ENCODE measurements at regions not wholly inside any gene's neighbourhood (a gene's known extent, or its start where the extent isn't known, plus 50 kb on each side); places are given as distances from the start of the nearest gene placed in this dataset.

GRCh38 chr6:12529364-12530019 lies 187.1 kb upstream of the PHACTR1 start:
- ChIA-PET CTCF (no interaction called here), POLR2A (no interaction called here)
- Mint-ChIP-seq H3K9me3 (ENCODE audit: insufficient read depth) (no peaks in the 10 kb centered on the region), H3K4me1 (no peaks in the 10 kb centered on the region), H3K4me3 (no peak overlapping the region), H3K27me3 (peaks cover 40% of the 10 kb centered on the region), H3K27ac (no peak overlapping the region)
- Histone ChIP-seq H3K4me1 (ENCODE audit: control insufficient read depth in 2 of 2, insufficient read depth in 2 of 2, low read length in 2 of 2) (no peaks in the 10 kb centered on the region), H3K36me3 (replicated peaks in 1 of 2; ENCODE audit: control extremely low read depth in 1 of 2, control insufficient read depth in 1 of 2, extremely low read depth in 1 of 2, insufficient read depth in 2 of 2, low read length in 1 of 2) (no peaks in the 10 kb centered on the region), H2AFZ (ENCODE audit: insufficient read depth, low read depth, low read length, poor library complexity, severe bottlenecking) (no peak overlapping the region), H3K79me2 (ENCODE audit: control insufficient read depth, insufficient read depth, low read length) (no peaks in the 10 kb centered on the region), H3K4me3 (ENCODE audit: control extremely low read depth in 1 of 5, extremely low read depth in 1 of 5, insufficient read depth in 1 of 5, low read depth in 2 of 5, low read length in 4 of 5) (no peak overlapping the region), H3K27ac (ENCODE audit: low read length in 2 of 2) (no peak overlapping the region), H3K9me3 (ENCODE audit: control extremely low read depth in 1 of 3, control insufficient read depth in 2 of 3, insufficient read depth in 1 of 3, low read length in 2 of 3) (peaks cover 0 to 3% (median 0%) of the 10 kb centered on the region in 3 donors), H3K27me3 (replicated peaks in 1 of 4; ENCODE audit: control extremely low read depth in 1 of 4, control insufficient read depth in 3 of 4, insufficient read depth in 4 of 4, low read length in 3 of 4) (peaks cover 0 to 3% (median 0%) of the 10 kb centered on the region in 4 experiments), H3K9ac (ENCODE audit: low read length) (no peak overlapping the region), H4K20me1 (ENCODE audit: control insufficient read depth, insufficient read depth, low read length, poor library complexity, severe bottlenecking) (no peaks in the 10 kb centered on the region), H3K4me2 (replicated peaks; ENCODE audit: low read depth, low read length, poor library complexity, severe bottlenecking) (no peak overlapping the region)
- intact Hi-C loops (cut with micrococcal nuclease) = no loop called here
- ATAC-seq (ENCODE audit: low read depth) = no peak
- WGBS (ENCODE audit: insufficient coverage) = 93% methylated on average over 8 of the region's 9 CpGs
- DNase-seq = no peak
- TF ChIP-seq EZH2 (IDR thresholded peaks at IDR 0.05; ENCODE audit: borderline replicate concordance, insufficient read depth, low read depth, low read length, poor library complexity, severe bottlenecking) = no peak
- TF ChIP-seq CTCF (IDR thresholded peaks at IDR 0.05) = no peak

- no peaks in the 10 kb centered on the region for H3K4me1 Mint-ChIP-seq
- POLR2A ChIA-PET = no interaction called here
- no peak for ATAC-seq (ENCODE audit: low read depth)
- H3K4me1 ChIP-seq (ENCODE audit: control insufficient read depth in 2 of 2, insufficient read depth in 2 of 2, low read length in 2 of 2) = no peaks in the 10 kb centered on the region
- H3K9ac ChIP-seq (ENCODE audit: low read length) = no peak overlapping the region
- H3K4me2 ChIP-seq (replicated peaks; ENCODE audit: low read depth, low read length, poor library complexity, severe bottlenecking) = no peak overlapping the region
- H3K27ac Mint-ChIP-seq = no peak overlapping the region
- no peak for TF ChIP-seq CTCF (IDR thresholded peaks at IDR 0.05)
- TF ChIP-seq EZH2 (IDR thresholded peaks at IDR 0.05; ENCODE audit: borderline replicate concordance, insufficient read depth, low read depth, low read length, poor library complexity, severe bottlenecking) = no peak
- intact Hi-C loops (cut with micrococcal nuclease) = no loop called here
- no peak overlapping the region for H3K4me3 Mint-ChIP-seq
- no peak overlapping the region for H3K27ac ChIP-seq (ENCODE audit: low read length in 2 of 2)
- DNase-seq = no peak
- H2AFZ ChIP-seq (ENCODE audit: insufficient read depth, low read depth, low read length, poor library complexity, severe bottlenecking) = no peak overlapping the region
- no peaks in the 10 kb centered on the region for H3K9me3 ChIP-seq (ENCODE audit: control extremely low read depth in 1 of 3, control insufficient read depth in 2 of 3, insufficient read depth in 1 of 3, low read length in 2 of 3)
- WGBS (ENCODE audit: insufficient coverage) = 100% methylated on average over 1 of the region's 2 CpGs
- no peaks in the 10 kb centered on the region for H3K79me2 ChIP-seq (ENCODE audit: control insufficient read depth, insufficient read depth, low read length)
- no peak overlapping the region for H3K4me3 ChIP-seq (ENCODE audit: control extremely low read depth in 1 of 5, extremely low read depth in 1 of 5, insufficient read depth in 1 of 5, low read depth in 2 of 5, low read length in 4 of 5)
- H4K20me1 ChIP-seq (ENCODE audit: control insufficient read depth, insufficient read depth, low read length, poor library complexity, severe bottlenecking) = no peaks in the 10 kb centered on the region
- H3K27me3 Mint-ChIP-seq = peaks cover 40% of the 10 kb centered on the region
- H3K36me3 ChIP-seq (replicated peaks in 1 of 2; ENCODE audit: control extremely low read depth in 1 of 2, control insufficient read depth in 1 of 2, extremely low read depth in 1 of 2, insufficient read depth in 2 of 2, low read length in 1 of 2) = no peaks in the 10 kb centered on the region
- no peaks in the 10 kb centered on the region for H3K9me3 Mint-ChIP-seq (ENCODE audit: insufficient read depth)
- CTCF ChIA-PET = no interaction called here
- H3K27me3 ChIP-seq (replicated peaks in 1 of 4; ENCODE audit: control extremely low read depth in 1 of 4, control insufficient read depth in 3 of 4, insufficient read depth in 4 of 4, low read length in 3 of 4) = peaks cover 0 to 3% (median 1%) of the 10 kb centered on the region in 4 experiments
These were observed 186.2 kb upstream of the PHACTR1 start for GRCh38 chr6:12530345-12530744.
